Activated naive CD8-positive, alpha-beta T cell treated with anti-CD3 and anti-CD28 coated beads for 36 hours (primary cell): ENCODE measurements at regions not wholly inside any gene's neighbourhood (a gene's known extent, or its start where the extent isn't known, plus 50 kb on each side); places are given as distances from the start of the nearest gene placed in this dataset.

ENCODE experiments used
- DNase-seq: peaks from one replicate; pipeline ENCODE4 v3.0.0; 2021
- H3K27ac Mint-ChIP-seq: one replicate; pipeline ENCODE4 v1.8.0; 2022; ENCODE audit warnings: mild to moderate bottlenecking, moderate library complexity, mixed read lengths
- H3K27me3 Mint-ChIP-seq: one replicate; pipeline ENCODE4 v1.8.0; 2022; ENCODE audit warnings: mild to moderate bottlenecking, mixed read lengths
- H3K36me3 Mint-ChIP-seq: one replicate; pipeline ENCODE4 v1.8.0; 2021; ENCODE audit warnings: mild to moderate bottlenecking, mixed read lengths
- H3K4me1 Mint-ChIP-seq: one replicate; pipeline ENCODE4 v1.8.0; 2021; ENCODE audit warnings: mixed read lengths
- H3K4me3 Mint-ChIP-seq: one replicate; pipeline ENCODE4 v1.8.0; 2022; ENCODE audit warnings: mild to moderate bottlenecking, moderate library complexity, mixed read lengths
- H3K9me3 Mint-ChIP-seq: one replicate; pipeline ENCODE4 v1.8.0; 2022; ENCODE audit warnings: mixed read lengths

DNA sequence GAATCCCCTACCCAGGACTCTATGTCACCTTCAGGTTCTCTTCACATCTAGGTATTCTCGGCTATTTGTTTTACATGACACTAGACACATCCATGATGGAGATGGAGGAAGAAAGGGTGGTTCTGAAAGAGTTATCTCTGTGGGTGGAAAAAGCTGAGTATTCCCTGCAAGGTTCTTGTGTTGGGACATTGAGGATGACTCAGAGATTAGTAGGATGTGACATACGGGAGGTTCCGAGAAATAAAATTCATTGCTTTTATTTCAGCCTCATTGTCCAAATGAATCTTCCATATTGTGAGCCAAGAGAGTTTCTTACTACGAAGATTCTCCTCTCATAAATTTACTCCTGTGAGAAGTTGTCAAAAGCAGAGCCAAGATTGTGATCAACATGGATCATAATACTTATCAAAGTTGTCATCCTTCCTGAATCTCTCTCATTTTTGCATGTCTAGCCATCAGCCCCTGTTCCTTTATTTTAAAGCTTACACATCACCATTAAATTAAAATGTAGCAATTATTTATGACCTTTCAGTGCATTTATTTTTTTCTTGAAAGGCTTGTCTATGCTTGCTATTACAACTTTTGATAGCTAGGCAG is 370.0 kb downstream of the PSAT1 start:
- no peaks in the 10 kb centered on the region for H3K36me3 Mint-ChIP-seq
- no peaks in the 10 kb centered on the region for H3K4me1 Mint-ChIP-seq
- no peak overlapping the region for H3K4me3 Mint-ChIP-seq
- H3K27me3 Mint-ChIP-seq: peaks cover 16% of the 10 kb centered on the region
- H3K9me3 Mint-ChIP-seq: no peaks in the 10 kb centered on the region
- no peak overlapping the region for H3K27ac Mint-ChIP-seq
- DNase-seq: no peak

DNA sequence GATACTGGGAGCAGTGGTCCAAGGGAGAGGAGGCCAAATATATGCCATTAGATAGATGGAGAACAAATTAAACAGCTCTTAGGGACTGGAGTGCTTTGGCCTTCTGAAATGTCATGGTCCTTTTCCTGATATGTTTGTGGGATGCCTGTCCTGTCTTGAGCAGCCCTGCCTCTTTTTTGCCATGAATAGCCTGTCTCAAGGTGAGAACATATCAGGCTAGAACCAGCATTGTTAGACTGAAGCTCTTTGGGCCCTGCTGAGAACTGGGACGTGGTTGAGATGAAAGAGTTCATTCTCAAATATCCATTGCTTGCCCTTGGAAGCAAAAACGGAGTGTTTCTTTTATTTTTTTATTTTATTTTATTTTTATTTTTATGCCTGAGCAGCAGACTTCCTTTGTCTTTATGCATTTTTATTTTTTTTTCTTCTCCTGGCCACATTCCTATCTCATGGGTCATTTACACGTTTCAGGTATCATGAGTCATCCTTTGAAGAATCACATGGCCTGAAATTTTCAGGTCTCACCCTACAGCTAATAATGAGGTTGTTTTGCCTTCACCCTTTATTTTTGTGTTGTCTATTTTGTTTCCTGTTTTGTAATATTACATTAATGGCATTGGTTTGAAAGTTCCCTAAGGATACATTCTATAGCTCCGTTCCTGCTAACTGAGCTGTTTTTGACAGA is 371.4 kb downstream of the PSAT1 start:
- H3K27me3 Mint-ChIP-seq: peaks cover 7% of the 10 kb centered on the region
- H3K36me3 Mint-ChIP-seq: no peaks in the 10 kb centered on the region
- H3K27ac Mint-ChIP-seq: no peak overlapping the region
- no peaks in the 10 kb centered on the region for H3K4me1 Mint-ChIP-seq
- no peak for DNase-seq
- H3K4me3 Mint-ChIP-seq: no peak overlapping the region
- no peaks in the 10 kb centered on the region for H3K9me3 Mint-ChIP-seq

DNA sequence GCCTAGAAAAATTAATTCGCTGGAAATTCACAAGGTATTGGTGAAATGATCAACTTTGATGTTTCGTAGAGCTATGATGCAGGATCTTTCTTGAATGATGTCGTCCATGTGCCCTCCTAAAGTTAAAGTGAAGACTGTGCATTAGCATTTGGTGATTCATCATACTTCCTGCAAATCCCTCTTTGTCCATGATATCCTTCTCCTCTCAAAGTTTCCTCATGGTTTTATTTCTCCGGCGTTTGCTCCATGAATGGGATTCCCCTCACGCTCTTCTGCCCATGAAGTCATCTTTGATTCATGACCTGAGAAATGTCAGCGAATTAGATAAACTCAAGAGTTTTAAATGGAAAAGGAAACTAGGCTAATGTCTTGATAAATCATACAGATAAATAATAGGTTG is 372.7 kb downstream of the PSAT1 start:
- no peak overlapping the region for H3K4me3 Mint-ChIP-seq
- no peaks in the 10 kb centered on the region for H3K9me3 Mint-ChIP-seq
- no peaks in the 10 kb centered on the region for H3K4me1 Mint-ChIP-seq
- no peak for DNase-seq
- H3K27ac Mint-ChIP-seq: no peak overlapping the region
- no peaks in the 10 kb centered on the region for H3K36me3 Mint-ChIP-seq
- peaks cover 5% of the 10 kb centered on the region for H3K27me3 Mint-ChIP-seq

DNA sequence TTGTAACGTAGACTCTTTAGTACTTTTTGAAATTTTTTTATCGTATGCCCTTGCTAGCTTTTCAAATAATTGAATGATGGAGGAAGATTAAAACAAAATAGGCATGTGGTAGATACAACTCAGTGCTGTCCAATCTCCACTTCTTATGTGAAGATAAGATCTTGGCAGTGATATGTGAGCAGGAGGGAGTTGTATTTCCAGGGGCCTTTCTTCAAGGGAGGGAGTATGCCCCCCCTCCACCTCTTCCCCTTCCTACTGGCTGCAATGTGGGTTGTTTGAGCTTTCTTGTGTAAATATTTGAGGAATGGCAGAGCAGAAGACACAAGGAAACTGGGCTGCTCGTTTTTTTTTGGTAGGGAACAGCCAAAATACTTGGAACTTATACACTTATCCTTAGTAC is 374.9 kb downstream of the PSAT1 start:
- peaks cover 5% of the 10 kb centered on the region for H3K27me3 Mint-ChIP-seq
- no peak for DNase-seq
- H3K4me1 Mint-ChIP-seq: no peaks in the 10 kb centered on the region
- no peak overlapping the region for H3K4me3 Mint-ChIP-seq
- H3K27ac Mint-ChIP-seq: no peak overlapping the region
- H3K36me3 Mint-ChIP-seq: no peaks in the 10 kb centered on the region
- no peaks in the 10 kb centered on the region for H3K9me3 Mint-ChIP-seq

DNA sequence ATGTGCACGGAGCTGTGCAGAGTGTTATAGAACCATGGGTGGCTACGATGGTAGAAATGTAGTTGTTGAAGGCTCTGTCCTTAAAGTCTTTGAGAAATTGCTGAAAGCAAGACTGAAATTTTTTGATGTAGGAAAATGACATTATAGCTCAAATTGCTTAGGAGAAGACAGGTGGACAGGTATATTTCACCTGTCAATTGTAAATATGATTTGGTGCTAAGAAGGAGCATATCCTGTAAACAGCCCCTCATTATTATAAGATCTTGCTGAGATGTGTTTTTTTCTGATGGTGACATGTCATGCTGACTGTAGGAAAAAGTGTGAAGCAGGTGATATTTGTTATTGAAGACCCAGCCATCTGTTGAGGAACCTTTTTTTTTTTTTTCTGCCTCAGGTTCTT is 377.9 kb downstream of the PSAT1 start:
- H3K4me1 Mint-ChIP-seq: no peaks in the 10 kb centered on the region
- H3K27me3 Mint-ChIP-seq: no peaks in the 10 kb centered on the region
- no peak for DNase-seq
- no peaks in the 10 kb centered on the region for H3K9me3 Mint-ChIP-seq
- H3K27ac Mint-ChIP-seq: no peak overlapping the region
- no peaks in the 10 kb centered on the region for H3K36me3 Mint-ChIP-seq
- H3K4me3 Mint-ChIP-seq: no peak overlapping the region

DNA sequence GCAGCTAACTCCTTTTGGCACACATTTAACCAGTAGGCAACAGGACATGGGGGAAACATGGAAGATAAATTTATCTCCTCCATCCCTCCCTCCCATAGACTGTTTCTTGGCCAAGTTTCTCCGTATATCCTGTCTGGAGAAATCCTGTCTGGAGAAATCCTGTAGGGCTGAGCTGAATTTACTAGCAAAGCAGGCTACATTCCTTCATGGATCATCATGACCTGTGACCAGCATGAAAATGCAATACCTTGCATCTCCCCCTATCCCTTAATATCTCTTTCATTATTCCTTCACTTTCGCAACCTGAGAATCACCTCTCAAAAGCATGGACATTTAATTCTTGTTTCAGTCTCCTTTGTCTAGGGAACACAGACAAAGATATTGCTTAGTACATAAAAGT is 379.1 kb downstream of the PSAT1 start:
- no peak overlapping the region for H3K4me3 Mint-ChIP-seq
- H3K27ac Mint-ChIP-seq: no peak overlapping the region
- H3K27me3 Mint-ChIP-seq: no peaks in the 10 kb centered on the region
- DNase-seq: no peak
- no peaks in the 10 kb centered on the region for H3K9me3 Mint-ChIP-seq
- H3K4me1 Mint-ChIP-seq: no peaks in the 10 kb centered on the region
- no peaks in the 10 kb centered on the region for H3K36me3 Mint-ChIP-seq

DNA sequence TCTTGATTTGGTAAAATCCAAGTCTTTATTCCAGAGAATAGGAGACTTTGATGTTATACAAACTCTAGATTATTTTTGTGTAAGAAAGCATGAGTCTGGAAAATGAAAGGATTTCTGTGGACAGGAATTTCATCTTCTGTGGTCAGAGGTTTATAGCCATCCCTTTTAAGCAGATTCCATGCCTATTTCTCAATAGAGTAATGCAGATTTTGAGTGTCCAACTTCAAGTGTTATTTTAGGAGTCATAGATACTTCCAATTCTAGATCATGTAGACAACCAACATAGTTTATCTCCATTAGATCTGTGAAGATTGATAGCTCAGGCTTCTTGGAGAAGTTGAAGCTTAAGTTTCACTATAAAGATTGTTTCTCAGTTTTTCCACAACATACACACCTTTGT is 379.7 kb downstream of the PSAT1 start:
- Mint-ChIP-seq H3K27ac (no peak overlapping the region), H3K9me3 (no peaks in the 10 kb centered on the region), H3K4me3 (no peak overlapping the region), H3K27me3 (no peaks in the 10 kb centered on the region), H3K36me3 (no peaks in the 10 kb centered on the region), H3K4me1 (no peaks in the 10 kb centered on the region)
- DNase-seq: no peak

DNA sequence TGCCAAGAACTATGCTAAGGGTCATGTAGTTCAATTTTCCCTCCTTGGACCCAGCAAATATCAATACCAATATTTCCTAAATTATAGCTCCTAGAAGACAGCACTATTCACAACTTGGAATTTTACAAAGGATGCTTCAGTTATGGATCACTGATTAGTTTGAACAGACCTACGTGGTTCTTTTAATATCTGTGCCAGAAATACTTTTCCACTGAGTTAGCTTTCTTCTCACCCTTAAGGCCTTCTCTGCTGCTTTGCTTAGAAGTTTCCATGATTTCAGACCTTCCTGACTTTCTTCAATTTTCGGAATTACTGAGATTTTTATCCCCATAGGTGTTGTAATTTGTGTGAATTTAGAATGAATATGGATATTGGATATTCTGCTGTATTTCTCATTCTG is 380.4 kb downstream of the PSAT1 start:
- H3K4me1 Mint-ChIP-seq: no peaks in the 10 kb centered on the region

DNA sequence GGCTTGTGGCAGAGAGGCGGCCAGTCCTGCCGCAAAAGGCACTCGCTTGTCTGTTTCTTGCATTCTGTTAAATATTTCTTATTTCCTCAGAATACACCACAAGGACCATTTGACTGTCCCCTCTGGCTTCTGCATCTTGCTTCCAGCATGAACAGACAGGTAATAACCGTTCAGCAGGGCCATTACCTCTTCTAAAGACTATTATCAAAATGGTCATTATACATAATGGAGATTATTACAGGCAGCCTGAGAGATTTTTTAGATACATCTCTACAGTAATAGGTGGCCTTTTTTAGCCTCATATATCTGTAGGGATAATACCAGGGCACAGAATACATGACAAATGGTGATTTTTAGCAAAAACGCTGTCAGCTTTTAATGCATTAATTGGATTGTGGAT is 382.0 kb downstream of the PSAT1 start:
- no peak for DNase-seq
- H3K27me3 Mint-ChIP-seq: no peaks in the 10 kb centered on the region
- H3K4me1 Mint-ChIP-seq: no peaks in the 10 kb centered on the region
- H3K9me3 Mint-ChIP-seq: peaks cover 1% of the 10 kb centered on the region
- H3K36me3 Mint-ChIP-seq: no peaks in the 10 kb centered on the region
- no peak overlapping the region for H3K27ac Mint-ChIP-seq
- no peak overlapping the region for H3K4me3 Mint-ChIP-seq

More for the DNA sequence above, 380.4 kb downstream of the PSAT1 start:
- Mint-ChIP-seq H3K27ac (no peak overlapping the region), H3K9me3 (no peaks in the 10 kb centered on the region), H3K27me3 (no peaks in the 10 kb centered on the region), H3K36me3 (no peaks in the 10 kb centered on the region), H3K4me3 (no peak overlapping the region)
- DNase-seq: no peak

DNA sequence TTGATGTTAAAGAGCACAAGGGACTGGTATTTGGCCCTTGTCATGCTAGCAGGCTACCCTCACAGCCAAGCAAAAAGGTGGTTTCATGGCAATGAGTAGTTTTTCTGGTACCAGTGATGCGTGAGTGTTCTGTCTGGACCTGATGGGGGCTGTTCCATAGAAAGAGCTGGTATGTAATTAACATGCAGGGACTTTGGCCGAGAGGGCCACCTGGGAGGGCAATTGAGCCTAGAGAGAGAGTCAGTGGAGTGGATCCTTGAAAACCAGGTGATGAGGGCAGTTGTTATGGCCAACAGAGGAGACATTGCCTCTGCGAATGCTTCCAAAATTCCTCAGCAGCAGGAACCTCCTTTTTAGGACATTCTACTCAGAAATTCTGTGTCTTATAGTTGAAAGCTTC is 383.3 kb downstream of the PSAT1 start:
- Mint-ChIP-seq H3K4me3 (no peak overlapping the region), H3K4me1 (no peaks in the 10 kb centered on the region)

DNA sequence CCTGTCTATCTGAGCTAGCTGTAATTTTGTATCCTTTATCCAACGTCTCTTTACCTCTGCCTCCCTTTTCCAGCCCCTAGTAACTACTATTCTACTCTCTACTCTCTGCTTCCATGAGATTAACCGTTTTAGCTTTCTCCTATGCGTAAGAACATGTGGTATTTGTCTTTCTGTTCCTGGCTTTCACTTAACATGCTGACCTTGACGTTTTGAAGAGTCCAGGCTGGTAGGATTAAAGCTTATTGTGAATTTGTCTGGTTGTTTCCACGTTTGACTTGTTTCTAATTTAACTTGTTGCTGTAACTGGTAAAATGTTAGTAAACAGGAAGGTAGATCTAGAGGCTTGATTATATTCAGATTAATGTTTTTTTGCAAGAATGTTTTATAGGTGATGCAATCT is 385.3 kb downstream of the PSAT1 start:
- no peak overlapping the region for H3K4me3 Mint-ChIP-seq
- DNase-seq: no peak
- no peaks in the 10 kb centered on the region for H3K27me3 Mint-ChIP-seq
- peaks cover 1% of the 10 kb centered on the region for H3K9me3 Mint-ChIP-seq
- H3K36me3 Mint-ChIP-seq: no peaks in the 10 kb centered on the region
- no peak overlapping the region for H3K27ac Mint-ChIP-seq
- H3K4me1 Mint-ChIP-seq: no peaks in the 10 kb centered on the region

More for the DNA sequence above, 383.3 kb downstream of the PSAT1 start:
- Mint-ChIP-seq H3K27ac (no peak overlapping the region), H3K36me3 (no peaks in the 10 kb centered on the region), H3K27me3 (no peaks in the 10 kb centered on the region), H3K9me3 (peaks cover 1% of the 10 kb centered on the region)
- no peak for DNase-seq

DNA sequence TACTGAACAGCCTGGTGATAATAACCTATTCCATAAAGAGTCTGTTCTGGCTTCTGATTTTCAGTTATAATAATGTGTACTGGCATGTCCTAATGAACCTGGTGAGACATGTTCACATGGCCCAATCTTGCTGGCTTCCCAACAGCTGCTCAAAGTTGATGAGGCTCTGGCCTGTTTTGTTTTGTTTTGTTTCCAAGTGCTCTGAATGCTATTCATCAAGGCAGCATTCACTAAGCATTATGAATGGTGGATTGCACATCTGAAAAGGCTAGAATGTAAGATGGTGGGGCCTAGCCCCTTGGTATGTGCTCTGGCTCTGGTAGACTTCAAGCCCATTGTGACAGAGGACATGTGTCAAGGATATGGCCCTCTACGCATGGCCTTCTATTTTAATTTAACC is 388.5 kb downstream of the PSAT1 start:
- H3K27ac Mint-ChIP-seq: no peak overlapping the region
- H3K27me3 Mint-ChIP-seq: no peaks in the 10 kb centered on the region
- H3K9me3 Mint-ChIP-seq: peaks cover 1% of the 10 kb centered on the region
- no peaks in the 10 kb centered on the region for H3K36me3 Mint-ChIP-seq
- DNase-seq: no peak
- no peaks in the 10 kb centered on the region for H3K4me1 Mint-ChIP-seq
- no peak overlapping the region for H3K4me3 Mint-ChIP-seq

DNA sequence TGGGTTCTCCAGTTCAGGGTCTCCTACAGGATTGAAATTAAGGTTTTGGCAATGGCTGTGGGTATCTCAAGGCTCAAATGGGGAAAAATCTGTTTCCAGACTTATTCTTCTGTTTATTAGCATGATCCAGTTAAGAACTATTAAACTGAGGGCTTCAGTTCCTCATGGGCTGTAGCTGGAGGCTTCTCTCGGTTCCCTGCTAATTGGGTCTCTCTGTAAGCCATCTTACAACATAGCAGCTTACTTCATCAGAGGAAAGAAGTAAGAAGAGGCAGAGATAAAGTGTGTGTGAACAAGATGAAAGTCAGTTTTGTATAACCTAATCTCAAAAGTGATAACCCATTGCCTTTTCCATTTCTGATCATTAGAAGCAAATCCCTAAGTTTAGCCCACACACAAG is 391.9 kb downstream of the PSAT1 start:
- Mint-ChIP-seq H3K27me3 (peaks cover 6% of the 10 kb centered on the region), H3K4me3 (no peak overlapping the region), H3K4me1 (no peaks in the 10 kb centered on the region), H3K36me3 (no peaks in the 10 kb centered on the region), H3K27ac (no peak overlapping the region), H3K9me3 (peaks cover 1% of the 10 kb centered on the region)
- no peak for DNase-seq

DNA sequence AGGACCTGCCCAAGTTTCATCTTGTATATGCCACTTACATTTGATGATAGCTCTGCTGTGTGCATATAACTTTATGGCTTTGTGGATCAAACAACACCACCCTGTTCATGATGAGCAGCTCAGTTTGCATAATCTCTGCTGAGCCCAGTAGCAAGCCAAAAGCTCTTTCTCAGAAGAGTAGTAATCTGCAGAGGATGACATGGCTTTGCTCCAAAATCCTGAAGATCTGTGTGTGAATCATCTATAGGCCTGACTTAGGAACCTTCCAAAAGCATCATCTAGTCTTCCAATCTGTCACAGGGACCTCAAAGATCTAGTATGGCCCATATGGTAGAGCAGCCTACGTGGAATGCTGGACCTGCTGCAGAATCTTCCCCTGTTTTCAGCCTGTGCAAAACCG is 394.6 kb downstream of the PSAT1 start:
- Mint-ChIP-seq H3K36me3 (no peaks in the 10 kb centered on the region), H3K27ac (no peak overlapping the region), H3K4me1 (no peaks in the 10 kb centered on the region), H3K27me3 (peaks cover 9% of the 10 kb centered on the region), H3K4me3 (no peak overlapping the region), H3K9me3 (peaks cover 1% of the 10 kb centered on the region)
- no peak for DNase-seq

DNA sequence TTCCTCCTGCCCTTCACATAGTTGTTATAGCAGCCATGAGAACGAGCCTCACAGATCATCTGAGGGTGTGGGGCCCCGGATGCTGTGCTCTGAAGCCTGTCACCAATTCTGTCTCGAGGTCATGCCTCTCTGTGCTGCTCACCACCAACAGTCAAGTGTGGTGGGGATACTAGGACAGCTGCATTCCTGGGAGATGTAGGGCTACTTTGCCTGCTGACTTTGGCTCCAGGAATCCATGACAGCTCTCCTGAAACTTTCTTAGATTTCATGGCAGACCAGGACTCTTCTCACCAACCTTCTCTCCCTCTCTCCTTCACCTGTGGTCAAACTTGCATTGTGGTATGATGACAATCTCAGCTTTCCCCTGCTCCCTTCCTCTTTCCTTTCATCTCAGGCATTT is 395.9 kb downstream of the PSAT1 start:
- H3K9me3 Mint-ChIP-seq: peaks cover 1% of the 10 kb centered on the region
- H3K4me1 Mint-ChIP-seq: no peaks in the 10 kb centered on the region
- peaks cover 9% of the 10 kb centered on the region for H3K27me3 Mint-ChIP-seq
- H3K27ac Mint-ChIP-seq: no peak overlapping the region
- no peak overlapping the region for H3K4me3 Mint-ChIP-seq
- no peaks in the 10 kb centered on the region for H3K36me3 Mint-ChIP-seq
- no peak for DNase-seq

DNA sequence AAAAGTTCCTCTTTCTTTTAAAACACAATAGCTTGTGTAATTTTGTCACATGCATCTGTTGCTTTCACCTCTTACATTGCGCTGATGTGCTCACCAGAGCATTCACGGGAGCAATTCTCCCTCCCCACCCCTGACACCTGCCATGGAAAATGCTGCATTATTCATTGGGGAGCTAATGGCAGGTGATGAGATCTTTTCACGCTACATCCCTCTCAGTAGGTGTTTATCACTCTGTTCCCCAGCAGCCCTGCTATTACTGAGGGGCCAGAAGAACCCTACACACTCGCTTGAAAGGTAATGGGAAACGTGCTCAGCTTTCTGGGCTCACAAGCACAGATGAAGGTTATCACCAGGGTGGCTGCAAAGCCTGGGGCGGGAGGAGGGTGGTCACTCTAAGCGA is 398.0 kb downstream of the PSAT1 start:
- no peaks in the 10 kb centered on the region for H3K4me1 Mint-ChIP-seq
- no peak overlapping the region for H3K27ac Mint-ChIP-seq
- H3K4me3 Mint-ChIP-seq: no peak overlapping the region
- H3K36me3 Mint-ChIP-seq: no peaks in the 10 kb centered on the region
- no peak for DNase-seq
- peaks cover 1% of the 10 kb centered on the region for H3K9me3 Mint-ChIP-seq
- H3K27me3 Mint-ChIP-seq: peaks cover 12% of the 10 kb centered on the region
